HK-2 (cell line): ENCODE measurements at regions not wholly inside any gene's neighbourhood (a gene's known extent, or its start where the extent isn't known, plus 50 kb on each side); places are given as distances from the start of the nearest gene placed in this dataset.

Experiments
- DNase-seq: peaks from one replicate; pipeline ENCODE4 v3.0.0-alpha.2; 2018; ENCODE audit not compliant: unreplicated experiment

- no peak for DNase-seq
Measured at GRCh38 chr12:81958406-81958805, 199.3 kb upstream of the PPFIA2 start.

GRCh38 chr12:81957631-81958030 lies 198.5 kb upstream of the PPFIA2 start:
- DNase-seq = no peak

DNA sequence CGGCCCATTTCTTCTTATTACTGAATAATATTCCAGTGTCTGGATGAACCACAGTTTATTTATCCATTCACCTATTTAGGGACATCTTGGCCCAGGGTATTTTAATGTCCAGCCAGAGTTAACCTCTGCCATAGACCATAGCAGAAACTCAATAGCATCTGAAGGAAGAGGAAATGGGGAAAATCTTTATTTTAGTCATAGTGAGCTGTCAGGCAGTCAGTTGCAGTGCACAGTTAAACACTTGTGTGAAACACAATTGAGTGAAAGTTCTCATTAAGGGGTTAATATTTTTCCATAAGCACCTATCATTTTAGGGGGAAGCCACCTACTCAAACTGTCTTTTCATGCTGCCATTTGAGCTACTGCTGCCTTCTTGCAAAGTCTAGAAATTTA lies 197.3 kb upstream of the PPFIA2 start:
- DNase-seq = no peak

GRCh38 chr12:81953541-81953940 lies 194.4 kb upstream of the PPFIA2 start:
- DNase-seq = no peak

DNA sequence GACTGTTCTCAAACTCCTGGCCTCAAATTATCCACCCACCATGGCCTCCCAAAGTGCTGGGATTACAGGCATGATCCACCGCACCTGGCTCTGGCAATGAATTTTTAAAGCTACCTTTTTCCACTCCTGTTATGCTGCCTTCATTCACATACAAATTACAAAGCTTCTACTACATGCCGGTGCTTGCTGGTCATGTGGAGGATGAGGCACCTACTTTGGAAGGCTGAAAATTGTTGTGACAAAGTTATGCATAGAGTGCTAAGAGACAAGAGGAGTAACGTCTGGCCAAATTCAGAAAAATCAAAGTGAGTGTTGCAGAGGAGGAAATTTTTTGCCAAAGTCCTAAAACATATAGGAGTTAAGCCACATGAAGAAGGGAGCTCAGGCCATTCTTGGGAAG lies 191.7 kb upstream of the PPFIA2 start:
- no peak for DNase-seq

DNA sequence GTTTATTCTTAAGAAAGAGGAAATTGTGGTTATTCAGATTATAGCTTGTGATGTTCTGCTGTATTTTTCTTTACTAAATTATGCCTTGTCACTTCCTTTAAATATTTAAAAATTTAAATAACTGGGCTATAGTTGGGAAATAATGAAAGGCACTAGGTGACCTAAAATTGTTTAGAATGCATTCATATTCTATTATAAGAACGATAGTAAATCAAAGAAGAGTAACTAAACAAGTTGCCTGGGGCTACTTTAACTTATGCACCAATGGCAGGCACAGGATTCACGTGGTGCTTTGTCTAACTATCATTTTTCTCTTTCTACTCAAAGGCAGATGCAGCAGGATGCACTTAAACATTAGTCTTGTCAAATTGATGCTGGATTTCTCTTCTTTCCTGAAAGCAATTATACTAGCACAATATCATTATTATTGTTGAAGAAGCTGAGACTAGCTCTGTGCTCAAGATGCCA lies 190.7 kb upstream of the PPFIA2 start:
- no peak for DNase-seq

DNA sequence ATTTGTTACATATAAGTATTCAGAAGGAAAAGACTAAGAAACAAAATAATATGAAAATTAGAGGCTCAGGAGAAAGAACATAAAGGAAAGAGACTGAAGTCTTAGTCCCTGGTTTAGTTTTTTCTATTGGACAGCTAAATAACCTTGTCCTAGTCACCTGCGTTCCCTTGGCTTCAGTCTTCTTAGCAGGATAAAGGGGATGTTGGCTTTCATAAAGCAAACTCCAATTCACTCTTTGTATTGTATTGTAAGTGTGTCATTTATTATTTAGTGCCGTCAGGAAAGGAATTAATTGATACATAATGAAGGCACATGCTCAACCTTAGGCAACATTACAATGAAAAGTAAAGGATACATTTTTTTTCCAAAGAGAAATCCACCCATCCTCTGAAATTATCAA lies 190.3 kb upstream of the PPFIA2 start:
- DNase-seq = no peak

DNA sequence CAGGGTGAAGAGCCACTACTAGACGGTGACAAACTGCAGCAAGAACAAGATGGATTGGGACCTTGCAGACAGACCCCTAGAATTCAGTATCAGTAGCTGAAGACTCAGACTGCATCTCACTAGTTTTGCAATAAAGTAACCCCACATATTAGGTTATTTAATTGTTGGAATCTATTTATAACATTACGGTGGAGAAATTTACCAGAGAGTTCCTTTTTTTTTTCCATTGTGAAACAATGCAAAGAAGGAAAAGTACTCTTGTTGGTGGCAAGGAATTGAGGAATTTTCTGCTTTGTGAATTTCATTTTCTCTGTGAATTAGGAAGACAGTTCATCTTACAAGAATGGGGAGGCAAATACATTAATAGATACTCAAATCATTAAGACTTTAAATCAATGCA lies 185.7 kb upstream of the PPFIA2 start:
- no peak for DNase-seq

DNA sequence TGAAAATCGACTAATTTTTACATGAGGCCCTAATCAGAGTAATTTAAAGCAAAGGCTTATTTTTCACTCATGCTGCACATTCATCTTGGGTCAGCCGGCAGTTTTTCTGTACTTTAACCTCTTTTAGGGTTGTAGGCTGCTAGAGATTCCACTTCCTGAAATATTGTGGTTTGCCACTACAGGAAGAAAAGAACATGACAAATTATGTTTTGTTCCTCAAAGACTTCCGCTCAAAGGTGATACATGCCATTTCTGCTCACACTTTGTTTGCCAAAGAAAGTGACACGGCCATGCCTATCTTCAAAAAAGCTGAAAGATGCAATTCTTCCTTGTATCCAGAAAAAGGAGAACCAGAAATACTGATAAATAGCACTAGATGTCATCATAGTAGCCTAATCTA lies 183.4 kb upstream of the PPFIA2 start:
- DNase-seq = no peak

GRCh38 chr12:81930037-81930436 lies 170.9 kb upstream of the PPFIA2 start:
- DNase-seq = no peak

GRCh38 chr12:81896771-81897170 lies 137.6 kb upstream of the PPFIA2 start:
- peak; percentile 10 for DNase-seq

- no peak for DNase-seq
Measured at GRCh38 chr12:81888961-81889360, 129.8 kb upstream of the PPFIA2 start.

GRCh38 chr12:81888106-81888740 lies 129.1 kb upstream of the PPFIA2 start:
- no peak for DNase-seq

DNA sequence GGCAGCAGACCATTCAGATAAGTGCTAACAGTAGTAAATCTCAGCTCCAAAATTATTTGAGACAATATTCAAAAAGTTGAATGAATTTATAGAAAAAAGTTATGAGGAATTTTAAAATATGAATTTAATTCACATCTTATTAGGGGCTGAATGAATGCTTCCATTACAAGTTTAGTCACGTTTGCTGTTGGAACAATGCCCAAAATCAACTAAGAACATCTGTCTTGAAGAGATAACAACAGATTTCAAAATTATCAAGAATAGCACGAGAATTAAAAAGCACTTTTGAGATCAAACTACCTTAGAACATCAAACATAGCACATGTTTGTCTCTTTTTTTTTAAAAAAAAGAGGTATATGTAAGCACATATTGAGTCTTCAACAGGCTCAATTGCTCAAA lies 115.4 kb upstream of the PPFIA2 start:
- DNase-seq = no peak

DNA sequence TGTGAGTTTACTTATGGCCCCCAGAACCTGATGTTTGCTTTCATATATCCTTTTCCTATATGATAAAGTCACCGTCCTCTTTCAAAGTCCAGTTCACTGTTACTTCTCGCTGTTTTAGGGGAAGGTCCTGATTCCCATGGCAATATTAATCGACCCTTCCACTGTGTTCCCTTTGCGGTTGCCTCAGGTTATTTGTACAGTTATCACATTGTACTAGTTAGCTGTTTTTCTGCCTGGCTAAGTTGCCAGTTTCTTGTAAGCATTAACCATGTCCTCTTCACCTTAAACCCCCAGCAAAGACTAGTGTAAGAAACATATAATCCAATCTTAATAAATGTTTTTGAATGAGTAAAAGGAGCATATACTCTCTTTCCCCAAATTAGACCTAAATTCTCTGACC lies 115.0 kb upstream of the PPFIA2 start:
- DNase-seq = no peak

GRCh38 chr12:81872400-81872799 lies 113.2 kb upstream of the PPFIA2 start:
- DNase-seq = no peak

DNA sequence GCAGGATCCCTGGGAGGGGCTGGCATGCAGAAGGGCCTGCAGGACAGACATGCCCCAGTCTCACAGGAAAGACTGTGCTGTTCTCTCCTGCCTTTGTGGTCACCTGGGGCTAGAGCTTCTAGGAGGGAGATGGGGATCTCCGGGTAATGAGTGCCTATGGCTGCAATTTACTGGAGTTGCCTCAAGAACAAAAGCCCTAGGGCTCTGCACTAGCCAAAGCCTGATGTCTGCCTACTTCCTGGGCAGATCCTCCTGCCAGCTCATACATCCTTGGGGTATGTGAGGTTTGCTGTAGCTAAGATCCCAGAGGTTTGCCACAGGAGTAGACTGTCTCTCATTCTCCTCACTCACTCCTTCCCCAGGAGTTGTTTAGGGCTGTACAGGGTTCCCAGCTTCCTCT lies 106.9 kb upstream of the PPFIA2 start:
- DNase-seq = no peak

DNA sequence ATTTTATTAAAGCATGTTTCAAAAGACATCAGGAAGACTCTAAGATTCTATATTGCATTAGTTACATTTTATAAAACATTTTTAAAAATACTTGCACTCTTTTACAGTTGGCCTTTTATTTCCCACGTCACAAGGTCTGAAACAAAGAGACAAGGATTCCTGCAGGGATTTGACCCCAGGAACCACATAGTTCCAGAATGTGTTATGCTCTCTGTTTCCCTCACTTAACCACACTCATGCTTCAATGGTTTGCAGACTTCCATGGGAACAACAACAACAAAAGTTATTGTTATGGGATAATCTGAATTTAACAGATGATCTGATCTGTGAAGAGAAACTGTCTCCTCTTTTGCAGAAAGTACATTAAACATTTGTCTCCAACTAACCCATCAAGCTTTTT lies 104.3 kb upstream of the PPFIA2 start:
- DNase-seq = no peak

DNA sequence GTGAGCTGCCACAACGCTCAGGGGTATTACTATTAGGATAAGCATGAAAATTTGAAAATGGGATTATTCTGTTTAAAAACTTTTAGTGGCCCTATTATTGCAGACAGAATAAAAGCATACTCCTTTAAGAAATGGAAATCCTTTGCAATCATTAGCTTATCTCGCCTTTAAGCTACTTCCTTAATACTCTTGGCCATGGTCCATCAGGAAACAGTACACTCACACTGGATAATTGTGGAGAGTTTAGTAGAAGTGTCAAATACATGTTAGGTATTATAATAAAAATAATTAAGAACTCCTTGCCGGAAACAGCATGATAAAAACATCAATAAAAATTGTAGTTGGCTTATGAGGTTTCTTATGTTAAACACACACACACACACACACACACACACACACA lies 100.4 kb upstream of the PPFIA2 start:
- DNase-seq = no peak

- no peak for DNase-seq
Measured at GRCh38 chr12:81843599-81843998, 84.4 kb upstream of the PPFIA2 start.

GRCh38 chr12:81835783-81836182 lies 76.6 kb upstream of the PPFIA2 start:
- DNase-seq = no peak

DNA sequence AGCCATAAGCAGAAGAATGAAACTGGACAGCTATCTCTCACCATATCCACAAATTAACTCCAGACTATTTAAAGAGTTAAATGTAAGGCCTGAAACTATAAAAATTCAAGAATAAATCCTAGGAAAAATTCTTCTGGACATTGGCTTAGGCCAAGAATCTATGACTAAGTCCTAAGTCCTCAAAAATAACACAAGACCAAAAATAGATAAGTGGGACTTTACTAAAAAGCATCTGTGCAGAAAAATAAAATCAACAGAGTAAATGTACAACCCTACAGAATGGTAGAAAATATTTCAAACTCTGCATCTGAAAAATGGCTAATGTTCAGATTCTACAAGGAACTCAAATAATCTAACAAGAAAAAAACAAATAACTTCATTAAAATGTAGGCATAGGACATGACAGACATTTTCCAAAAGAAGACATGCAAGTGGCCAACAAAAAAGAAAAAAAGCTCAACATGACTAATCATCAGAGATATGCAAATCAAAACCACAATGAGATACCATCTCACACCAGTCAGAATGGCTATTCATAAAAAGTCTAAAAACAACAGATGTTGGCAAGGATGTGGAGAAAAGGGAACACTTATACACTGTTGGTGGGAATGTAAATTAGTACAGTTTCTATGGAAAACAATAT lies 61.0 kb upstream of the PPFIA2 start:
- DNase-seq = no peak

DNA sequence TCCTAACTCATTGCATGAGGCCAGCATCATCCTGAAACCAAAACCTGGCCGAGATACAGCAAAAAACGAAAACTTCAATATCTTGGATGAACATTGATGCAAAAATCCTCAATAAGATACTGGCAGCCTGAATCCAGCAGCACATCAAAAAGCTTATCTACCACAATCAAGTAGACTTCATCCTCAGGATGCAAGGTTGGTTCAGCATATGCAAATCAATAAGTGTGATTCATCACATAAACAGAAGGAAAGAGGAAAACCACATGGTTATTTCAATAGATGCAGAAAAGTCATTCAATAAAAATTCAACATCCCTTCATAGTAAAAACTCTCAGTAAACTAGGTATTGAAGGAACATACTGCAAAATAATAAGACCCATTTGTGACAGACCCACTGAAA lies 56.5 kb upstream of the PPFIA2 start:
- DNase-seq = no peak

DNA sequence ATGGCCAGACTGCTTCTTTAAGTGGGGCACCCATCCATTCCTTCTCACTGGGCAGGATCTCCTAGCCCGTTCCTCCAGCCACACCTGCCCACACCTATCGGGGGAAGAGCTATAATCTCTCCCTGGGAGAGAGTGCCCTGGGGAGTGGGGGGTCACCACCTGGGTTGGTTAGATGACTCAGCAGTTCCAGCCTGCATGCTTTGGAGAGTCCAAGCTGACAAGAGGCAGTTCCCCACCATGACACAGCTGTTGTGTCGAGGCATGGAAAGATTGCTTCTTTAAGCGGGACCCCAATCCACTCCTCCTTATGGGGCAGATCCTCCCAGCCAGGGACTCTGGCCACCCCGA lies 52.6 kb upstream of the PPFIA2 start:
- DNase-seq = no peak
